NCI-H1092 (cell line): ENCODE measurements at regions not wholly inside any gene's neighbourhood (a gene's known extent, or its start where the extent isn't known, plus 50 kb on each side); places are given as distances from the start of the nearest gene placed in this dataset.

Experiments used
- DNase-seq: peaks from one replicate; lab custom pipeline; 2025; lab: John Stamatoyannopoulos, UW

DNA sequence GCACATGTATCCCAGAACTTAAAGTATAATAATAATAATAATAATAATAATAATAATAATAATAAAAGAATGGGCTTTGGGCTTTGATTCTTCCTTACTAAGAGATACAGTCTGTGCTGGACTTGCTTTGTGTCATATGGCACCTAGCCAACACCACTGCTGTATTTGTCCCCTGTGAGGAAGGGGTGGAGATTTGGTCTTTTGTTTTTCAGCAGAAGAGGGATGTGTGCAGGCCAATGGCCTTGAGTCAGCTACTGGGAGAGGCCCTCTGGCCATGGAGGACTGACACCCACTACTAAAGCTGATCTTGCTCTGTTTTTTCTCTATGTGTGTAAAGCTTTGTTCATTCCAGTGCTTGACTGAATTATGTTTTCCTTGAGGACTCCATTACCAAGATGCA, 573.0 kb upstream of the PCDH15 start:
- no peak for DNase-seq

DNA sequence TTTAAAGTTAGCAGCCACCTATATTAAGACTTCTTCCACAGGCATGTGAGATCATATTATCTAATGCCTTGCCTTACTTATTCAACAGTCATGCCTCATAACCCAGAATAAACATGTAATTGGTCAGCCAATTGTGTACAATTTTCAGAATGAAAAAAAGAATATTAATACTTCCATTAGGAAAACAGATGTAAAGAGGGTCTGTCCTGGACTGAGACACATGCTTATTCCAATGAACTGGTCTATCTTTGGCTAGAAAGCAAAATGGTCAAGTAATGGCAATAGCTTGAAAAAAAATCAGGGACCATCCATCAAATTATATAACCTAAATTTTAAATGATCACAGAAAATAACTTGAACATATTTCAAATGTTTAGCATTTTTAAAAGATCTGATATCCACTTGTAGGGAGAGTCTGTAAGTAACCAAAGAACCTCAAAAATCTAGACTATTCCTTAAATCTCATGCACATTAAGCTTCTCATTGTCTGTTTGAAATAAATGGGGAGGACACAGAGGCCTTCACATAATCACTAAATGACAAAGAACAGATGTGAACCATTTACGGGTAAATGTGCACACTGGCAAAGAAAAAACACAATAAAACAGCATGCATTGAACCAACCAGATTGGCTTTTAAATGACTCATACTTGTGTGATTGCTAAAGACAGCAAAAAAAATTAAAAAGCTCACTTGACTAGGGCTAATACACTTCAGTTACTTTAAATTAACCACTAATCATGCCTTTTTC, 568.8 kb upstream of the PCDH15 start:
- DNase-seq = no peak

DNA sequence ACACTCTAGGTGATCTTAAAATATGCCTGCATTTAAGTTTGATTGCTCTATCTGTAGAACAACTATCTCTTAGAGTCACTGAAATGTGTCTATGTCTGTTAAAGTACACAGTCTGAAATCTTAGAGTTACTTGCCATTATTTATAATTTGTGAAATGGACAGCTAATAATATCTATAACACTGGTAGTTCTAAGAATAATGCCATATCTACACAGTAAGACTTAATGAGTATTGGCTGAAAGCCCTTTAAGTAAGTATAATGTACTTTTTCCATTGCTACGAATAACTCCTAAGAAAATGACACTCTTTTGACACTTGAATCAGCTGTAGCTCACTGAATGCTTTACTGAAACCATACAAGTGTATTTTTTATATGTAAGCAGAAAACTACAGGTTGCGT, 567.4 kb upstream of the PCDH15 start:
- no peak for DNase-seq

DNA sequence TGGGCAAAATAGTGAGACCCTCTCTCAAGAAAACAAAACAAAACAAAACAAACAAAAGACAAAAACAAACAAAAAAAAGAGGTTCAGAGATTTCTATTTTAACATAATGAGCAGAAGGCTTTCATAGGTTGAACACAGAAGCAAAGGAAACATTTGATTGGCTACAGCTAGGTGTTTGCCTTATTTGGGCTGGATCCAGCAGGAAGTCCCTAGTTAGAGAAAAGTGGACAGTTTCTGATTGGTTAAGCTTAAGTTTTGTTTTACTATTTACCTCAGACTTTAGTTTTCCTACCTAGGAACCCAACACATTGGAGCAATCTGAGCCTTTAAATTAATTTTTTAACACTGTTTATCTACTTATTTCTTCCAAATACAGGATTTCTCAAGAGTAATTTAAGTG, 566.5 kb upstream of the PCDH15 start:
- DNase-seq = no peak

DNA sequence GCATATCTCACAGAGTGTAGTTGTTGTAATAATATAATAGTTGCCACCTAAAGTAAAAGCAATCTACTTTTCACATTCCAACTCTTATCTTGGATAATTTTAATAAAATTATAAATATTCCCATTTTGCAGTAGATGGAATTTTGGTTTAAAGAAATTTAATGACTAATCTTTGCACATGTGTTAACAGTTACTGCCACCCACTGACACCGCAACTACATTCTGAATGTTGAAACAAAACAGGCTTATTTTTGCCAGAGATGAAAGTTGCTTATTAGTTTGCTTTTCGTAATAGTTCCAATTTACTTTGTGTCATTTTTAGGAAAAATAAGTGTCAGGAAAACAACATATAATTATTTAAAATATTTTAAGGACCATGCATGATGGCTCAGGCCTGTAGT, 557.5 kb upstream of the PCDH15 start:
- DNase-seq = no peak

DNA sequence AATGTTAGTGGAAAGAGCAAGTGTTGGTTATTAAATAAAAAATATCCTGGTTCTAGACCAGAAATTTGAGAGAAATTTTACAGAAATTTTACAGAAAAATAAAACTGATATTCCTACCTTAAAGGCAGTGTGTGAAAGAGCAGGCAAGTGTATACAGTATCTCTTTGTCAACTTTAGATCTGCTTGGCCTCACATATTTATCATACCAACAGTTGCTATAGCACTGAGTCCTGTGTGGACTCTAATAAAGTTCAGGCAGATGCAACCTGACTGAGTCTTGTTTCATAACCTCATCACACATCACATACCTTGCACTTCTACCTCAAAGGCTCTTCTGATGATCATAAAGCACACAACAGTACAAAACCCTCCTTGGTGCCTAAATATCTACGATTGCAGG, 552.4 kb upstream of the PCDH15 start:
- no peak for DNase-seq

DNA sequence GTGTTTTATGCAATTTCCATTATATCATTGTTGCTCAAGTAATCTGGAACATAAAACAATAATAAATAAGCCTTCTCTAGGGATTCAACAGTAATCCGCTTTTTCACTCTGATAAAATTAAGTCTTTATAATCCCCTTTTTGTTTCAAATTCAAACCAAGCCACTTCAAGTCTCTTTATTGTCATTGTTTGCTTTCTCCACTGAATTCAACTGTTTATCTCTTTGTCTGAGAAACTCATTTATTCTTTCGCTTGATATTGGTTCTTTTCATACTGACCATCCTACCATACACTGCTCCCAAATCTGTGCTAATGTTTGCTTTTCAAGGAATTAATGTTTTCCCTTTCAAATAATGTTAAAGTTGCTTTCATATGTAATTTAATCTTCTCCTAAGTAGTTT, 550.4 kb upstream of the PCDH15 start:
- DNase-seq = no peak

DNA sequence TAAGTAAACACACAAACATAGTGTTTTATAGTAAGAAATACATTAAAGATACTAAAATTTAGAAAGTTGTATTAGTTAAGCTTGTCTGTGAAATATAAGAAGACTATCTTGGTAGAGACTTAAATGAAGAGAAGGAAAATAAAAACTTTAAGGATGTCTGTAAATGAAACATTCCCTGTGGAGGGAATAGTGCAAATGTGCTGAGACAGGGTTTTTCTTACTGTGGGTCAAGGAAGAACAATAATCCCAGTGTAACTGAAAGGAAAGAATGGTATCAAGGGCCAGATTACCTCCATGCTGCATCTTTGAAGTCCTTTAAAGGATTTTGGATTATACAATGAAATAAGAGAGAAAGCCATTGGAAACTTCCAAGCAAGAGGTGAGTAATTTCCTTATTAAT, 547.5 kb upstream of the PCDH15 start:
- DNase-seq = no peak

DNA sequence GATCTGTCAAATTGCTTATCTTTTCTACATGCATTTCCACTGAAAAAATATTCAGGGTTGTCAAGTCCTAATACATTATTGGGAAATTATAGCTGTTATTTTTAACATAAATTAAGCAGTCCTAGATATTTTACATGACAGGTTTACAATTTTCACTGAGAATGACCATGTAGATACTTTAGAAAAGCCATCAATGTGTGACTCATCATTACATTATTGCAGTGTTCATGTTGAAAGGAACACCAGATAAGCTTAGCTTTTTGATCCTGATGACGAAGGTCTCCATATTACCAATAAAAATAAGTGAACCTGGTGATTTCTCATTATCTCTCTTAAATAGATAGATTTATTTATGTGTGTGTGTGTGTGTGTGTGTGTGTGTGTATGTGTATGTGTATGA, 529.5 kb upstream of the PCDH15 start:
- no peak for DNase-seq

DNA sequence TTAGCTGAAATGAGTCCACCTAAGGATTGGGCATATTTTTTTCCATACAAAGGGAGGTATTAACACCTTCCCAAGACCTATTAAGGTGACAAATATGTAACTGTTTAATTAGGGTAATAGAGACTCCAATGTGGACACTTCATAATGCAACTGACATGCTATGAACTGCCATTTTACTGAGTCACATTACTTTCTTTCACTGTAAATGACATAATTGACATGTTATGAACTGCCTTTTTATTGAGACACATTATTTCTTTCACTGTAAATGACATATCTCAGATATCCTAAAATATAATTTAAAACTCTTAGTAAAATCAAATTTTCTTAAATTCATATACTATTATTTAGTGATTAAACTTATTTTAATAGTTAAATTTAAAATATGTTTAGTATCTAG, 528.8 kb upstream of the PCDH15 start:
- no peak for DNase-seq

DNA sequence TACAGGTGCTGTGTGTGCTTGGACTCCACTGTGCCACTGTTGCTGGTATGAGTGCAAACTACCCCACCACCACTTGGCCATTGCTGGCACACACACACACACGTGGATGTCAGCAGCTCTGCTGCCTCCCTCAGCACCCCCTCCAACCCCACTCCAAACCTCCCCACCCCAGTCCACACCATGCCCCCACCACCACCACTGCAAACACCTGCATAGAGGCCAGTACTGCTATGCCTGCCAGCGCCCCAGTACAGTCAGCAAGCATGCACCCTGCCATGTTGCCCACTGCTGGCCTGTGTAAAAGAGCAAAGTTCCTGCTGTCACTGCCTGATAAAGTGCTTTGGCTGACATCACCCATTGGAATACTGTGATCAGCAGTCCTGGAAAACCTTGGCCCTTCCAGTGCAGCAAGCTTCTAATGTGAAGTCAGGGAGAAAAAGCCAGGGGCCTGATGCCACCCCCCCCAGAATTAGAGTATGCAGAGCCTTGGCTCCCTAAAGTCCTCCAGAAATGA, 519.2 kb upstream of the PCDH15 start:
- DNase-seq = no peak

DNA sequence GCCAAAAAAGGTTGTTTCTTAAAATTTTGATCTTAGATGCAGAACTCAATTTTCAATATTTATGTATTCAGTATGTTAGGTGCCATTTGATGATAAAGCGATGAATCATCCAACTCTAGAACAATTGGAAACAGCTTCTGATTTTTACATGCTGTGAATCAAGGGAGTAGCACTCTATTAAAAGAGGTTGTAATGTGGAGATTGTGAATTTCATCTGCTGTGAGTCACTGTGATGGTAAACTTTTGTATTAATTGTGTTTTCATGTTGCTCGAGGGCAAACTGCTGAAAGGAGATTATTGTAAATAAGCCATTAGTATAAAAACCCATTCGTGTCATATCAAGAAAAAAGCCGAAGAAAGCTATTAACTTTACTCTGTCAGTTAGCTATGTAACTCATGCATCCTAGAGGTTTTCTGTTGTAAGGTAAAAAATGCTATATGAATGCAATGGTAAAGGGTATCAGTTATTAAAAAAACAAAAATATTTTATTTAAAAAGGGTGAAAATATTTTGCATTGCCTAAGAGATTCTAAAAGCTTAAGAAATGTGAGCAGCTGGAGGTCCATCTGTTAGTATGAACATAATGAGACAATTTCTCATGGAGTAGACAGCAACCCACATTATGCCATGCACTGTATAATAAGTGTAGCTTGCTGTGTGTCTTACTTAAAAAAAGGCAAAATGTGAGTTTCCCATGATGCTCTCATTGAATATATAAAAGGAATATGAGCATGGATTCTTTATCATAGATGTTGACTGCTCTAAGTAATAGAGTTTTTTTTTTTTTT, 511.0 kb upstream of the PCDH15 start:
- DNase-seq = no peak

DNA sequence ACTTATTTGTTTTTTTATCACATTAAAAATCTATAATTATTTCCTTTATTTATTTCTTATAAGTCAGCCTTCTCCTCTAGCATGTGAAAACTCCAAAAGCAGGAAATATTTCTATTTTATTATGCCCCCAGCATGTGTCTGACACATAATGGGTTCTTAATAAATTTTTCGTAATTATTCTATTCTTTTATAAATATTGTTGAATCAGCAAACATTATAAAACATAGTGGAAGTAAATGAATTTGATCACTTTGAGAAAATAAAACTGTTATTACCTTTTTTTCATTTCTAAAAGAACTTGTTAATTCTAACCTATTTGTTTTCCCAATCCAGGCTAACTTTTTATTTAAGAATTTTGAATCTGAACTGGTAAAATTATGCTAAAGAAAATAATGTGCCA, 509.1 kb upstream of the PCDH15 start:
- DNase-seq = no peak

DNA sequence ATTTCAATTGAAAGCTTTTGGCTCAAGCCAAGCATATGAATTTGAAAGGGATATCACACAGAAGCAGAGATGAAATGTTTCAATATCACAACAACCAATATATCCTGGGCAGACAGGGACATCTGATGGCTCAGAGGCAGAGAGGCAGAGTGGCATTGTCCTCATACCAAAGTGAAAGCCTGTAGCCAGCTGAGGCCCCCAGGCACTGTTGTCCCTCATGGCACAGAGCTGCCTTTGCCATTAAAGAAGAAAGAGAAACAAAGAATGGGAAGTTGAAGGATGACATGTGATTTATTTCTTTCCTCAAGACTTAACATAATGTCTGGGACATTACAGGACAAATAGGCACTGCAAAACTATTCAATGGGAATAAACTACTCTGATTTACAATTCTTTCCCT, 504.3 kb upstream of the PCDH15 start:
- DNase-seq = no peak

DNA sequence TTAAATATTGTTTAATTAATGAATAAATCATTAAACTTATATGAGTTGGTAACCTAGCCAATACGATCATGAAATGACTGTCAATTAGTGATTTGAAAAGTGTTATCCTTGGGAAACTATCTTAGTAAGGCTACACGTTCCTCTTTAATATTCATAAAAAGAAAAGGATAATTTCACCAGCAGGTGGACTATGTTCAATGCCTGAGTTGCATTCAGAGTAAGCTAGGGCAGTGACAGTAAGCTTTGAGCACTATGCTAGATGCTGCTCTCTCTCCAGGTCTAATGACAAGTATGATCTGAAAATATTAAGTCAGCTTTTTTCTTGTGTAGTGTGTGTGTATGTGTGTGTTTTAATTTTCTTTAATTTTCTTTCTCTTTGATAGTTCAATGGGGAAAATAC, 486.3 kb upstream of the PCDH15 start:
- no peak for DNase-seq

DNA sequence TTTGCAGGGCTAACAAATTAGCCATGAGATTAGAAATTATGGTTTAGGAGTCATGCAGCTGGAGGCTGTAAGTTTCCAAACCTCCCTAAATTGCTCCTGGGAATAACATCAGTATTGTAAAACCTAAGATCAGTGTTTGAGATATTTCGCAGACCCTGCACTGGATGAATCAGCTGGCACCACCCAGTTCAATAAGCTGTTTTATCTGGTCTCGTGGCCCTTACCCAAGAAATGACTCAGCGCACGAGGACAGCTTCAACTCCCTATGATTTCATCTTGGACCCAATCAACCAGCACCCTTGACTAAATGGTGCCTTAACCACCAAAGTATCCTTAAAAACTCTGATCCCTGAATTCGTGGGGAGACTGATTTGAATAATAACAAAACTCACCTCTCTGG, 482.0 kb upstream of the PCDH15 start:
- DNase-seq = no peak

DNA sequence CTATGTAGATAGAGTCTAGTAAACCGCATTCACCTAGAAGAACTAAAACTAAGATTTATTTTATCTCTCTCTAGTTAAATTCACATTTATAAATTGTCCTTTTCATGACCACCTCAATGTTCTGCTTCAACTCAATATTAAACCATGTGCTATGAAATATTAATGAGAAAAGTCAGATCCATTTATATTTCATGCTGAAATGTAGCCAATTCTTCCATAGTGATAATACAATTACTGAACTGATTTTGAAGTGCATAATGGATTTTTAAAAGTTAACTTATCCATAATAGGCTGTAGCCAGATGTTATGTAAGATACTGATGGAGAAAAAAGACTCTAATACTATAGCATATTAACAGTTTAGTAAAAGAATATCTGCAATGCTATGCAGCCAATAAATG, 479.7 kb upstream of the PCDH15 start:
- DNase-seq = no peak

DNA sequence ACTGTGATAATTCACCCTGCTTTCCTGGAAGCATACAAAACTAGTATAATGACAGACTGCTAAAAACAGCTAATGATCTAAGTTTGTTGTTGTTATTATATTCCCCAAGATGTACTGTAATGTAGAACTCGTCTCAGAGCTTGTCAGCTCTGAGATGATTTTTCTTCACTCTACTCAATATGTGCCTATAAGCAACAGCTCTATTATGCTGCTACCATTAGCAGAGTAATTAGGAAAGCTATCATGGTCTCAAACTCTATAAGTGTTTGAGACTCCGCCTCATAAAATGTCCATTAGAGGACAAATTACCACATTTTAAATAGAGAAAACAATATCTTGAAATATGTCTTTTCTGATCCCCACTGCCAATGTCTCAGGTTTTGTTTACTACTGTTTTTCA, 476.5 kb upstream of the PCDH15 start:
- DNase-seq = no peak

DNA sequence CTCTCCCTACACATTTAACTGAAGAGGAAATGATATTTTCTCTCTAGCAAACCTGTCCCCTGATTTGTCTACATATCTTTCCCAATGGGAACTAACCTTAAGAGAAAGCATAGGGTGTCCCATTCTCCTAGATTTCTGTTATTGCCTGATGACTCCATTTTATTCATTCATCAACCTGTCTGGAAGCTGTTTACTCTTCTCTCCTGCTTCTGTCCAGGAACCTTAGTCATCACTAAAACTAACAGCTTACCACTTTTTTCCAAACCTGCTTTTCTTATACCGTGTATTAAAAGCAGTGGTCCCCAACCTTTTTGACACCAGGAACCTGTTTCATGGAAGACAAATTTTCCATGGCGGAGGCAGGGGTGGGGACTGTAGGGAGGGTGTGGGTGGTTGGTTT, 473.3 kb upstream of the PCDH15 start:
- no peak for DNase-seq

DNA sequence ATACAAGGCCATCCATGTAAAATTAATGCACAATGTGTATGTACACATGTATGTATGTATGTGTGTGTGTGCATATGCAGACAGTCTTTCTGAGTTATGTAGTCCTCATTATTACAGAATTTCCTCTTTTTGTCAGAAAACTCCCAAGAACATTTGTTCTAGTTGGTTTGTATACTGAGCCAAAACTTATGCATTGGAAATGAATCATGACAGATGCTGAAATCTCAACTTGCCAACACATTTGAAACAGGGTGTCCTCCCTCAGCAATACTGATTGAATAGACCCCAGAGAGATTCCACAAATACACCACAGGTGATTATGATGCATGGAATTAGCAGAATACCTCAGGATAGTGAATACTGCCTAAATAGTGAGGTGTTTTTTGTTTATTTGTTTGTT, 472.9 kb upstream of the PCDH15 start:
- DNase-seq = no peak

DNA sequence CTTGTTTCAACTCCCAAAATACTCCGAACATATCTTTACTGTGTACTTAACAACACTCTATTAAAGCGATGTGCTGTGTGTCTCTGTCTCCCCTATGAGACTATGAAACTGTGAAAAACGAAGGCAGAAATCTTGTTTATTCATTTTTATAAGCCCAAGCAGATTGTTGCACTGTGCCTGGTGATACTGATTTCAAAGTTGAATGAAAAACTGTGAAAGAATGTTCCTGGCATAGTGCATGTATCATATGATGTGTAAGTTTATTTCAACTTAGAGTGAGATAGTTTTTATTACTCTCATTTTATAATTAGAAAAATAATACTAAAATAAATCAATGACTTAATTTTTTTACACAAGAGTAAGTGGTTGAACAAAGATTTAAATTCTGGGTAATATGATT, 471.9 kb upstream of the PCDH15 start:
- no peak for DNase-seq

DNA sequence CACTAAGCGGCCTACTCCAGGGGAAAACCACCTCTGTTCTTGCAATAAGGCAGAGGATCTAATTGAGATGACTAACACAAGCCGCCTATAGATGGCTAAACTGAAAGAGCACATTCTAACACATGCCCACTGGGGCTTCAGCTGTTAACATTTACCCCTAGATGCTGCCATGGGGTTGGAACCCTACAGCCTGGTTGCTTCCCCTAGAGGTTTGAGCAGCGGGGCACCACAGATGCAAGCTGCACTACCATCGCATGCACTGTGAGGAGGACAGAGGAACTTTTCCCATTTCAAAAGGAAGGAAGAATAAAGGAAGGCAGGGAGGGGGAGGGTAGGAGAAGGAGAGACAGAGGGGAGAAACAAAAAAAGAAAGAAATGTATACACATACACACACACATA, 465.8 kb upstream of the PCDH15 start:
- no peak for DNase-seq

DNA sequence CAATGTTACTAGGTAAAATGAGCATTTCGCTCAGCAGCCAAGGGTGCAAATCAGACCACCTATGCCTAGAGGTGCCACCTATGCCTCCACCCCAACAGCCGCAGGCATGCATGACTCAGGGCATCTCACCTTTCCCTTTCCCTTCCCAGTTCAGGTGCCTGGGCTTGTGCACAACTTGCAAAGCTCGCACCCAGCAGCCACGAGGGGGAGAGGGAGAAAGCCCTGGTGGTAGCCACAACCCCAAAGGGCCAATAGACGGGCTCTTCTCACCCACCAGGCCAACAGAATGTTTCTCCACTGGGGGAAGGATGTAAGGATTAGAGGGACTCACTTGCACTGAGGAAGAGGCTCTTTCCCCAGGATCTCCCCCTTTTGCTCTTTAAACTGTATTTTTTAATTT, 462.3 kb upstream of the PCDH15 start:
- DNase-seq = no peak

DNA sequence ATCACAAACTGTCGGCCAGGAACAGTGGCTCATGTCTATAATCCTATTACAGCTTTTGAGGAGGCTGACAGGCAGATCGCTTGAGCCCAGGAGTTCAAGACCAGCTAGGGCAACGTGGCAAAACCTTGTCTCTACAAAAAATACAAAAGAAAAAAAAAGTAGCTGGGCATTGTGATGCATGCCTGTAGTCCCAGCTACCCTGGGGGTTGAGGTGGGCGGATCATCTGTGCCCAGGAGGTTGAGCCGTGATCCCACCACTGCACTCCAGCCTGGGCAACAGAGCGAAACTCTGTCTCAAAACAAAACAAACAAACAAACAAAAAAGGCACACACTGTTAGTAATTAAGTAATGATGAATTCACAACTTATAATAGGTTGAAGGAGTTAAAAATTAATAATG, 441.5 kb upstream of the PCDH15 start:
- DNase-seq = no peak
